ENCODE measurements at regions not wholly inside any gene's neighbourhood (a gene's known extent, or its start where the extent isn't known, plus 50 kb on each side); places are given as distances from the start of the nearest gene placed in this dataset.
"Not testable (repeated sequence)": the region's sequence is repeated elsewhere in the genome, so short reads cannot be mapped to it uniquely, and the experiment has no call there.

DNA sequence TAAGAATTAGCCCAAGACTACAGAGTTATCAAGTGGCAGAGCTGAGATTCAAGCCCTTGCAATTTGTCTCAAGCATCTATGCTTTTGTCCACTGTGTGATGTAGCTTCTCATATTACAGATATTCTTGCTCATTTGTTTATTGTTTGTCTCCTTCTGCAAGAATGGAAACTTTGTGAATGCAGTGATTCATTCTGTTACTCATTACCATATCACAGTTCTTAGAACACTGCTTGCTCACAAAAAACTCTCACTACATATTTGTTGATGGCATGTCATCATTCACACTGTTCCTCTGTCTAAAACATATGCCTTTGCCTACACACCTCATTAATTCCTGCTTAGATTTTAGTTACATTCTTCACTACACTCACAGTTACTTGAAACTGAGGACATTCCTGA is 1198.9 kb downstream of the PLA2G4A start:
- H3K27ac ChIP-seq (ENCODE audit: low read depth, low read length) = no peak overlapping the region
- H2AK5ac ChIP-seq (ENCODE audit: low read length) = no peak overlapping the region
- no peak overlapping the region for H3K4me3 ChIP-seq (ENCODE audit: low read depth, low read length)
- H2BK12ac ChIP-seq (ENCODE audit: low read length) = no peak overlapping the region
- H3K23ac ChIP-seq (ENCODE audit: low read length) = no peak overlapping the region
- H3K27me3 ChIP-seq (ENCODE audit: insufficient read depth, low read length) = no peaks in the 10 kb centered on the region
- H4K91ac ChIP-seq (ENCODE audit: low read depth, low read length) = no peak overlapping the region
- no peaks in the 10 kb centered on the region for H3K9me3 ChIP-seq (ENCODE audit: insufficient read depth, low read depth, low read length)
- H3K4me2 ChIP-seq (ENCODE audit: low read length) = no peak overlapping the region
- H3K9ac ChIP-seq (ENCODE audit: low read length) = no peak overlapping the region
- H4K12ac ChIP-seq (ENCODE audit: low read depth, low read length) = no peak overlapping the region
- no peak overlapping the region for H4K8ac ChIP-seq (ENCODE audit: low read depth, low read length)
- no peaks in the 10 kb centered on the region for H3K36me3 ChIP-seq (ENCODE audit: control insufficient read depth in 1 of 2, insufficient read depth in 2 of 2, low read length in 2 of 2)
- H3K14ac ChIP-seq (ENCODE audit: low read length) = no peak overlapping the region
- H2AFZ ChIP-seq (ENCODE audit: insufficient read depth, low read length, poor library complexity) = no peak overlapping the region
- H3K79me1 ChIP-seq (ENCODE audit: low read length) = no peaks in the 10 kb centered on the region
- peak; percentile 26 to 84 for DNase-seq
- no peak overlapping the region for H2BK120ac ChIP-seq (ENCODE audit: insufficient read depth, low read length, poor library complexity)
- no peaks in the 10 kb centered on the region for H3K79me2 ChIP-seq (ENCODE audit: control insufficient read depth, insufficient read depth, low read length, poor library complexity)
- no peak overlapping the region for H3K18ac ChIP-seq (ENCODE audit: low read length)
- H3K4ac ChIP-seq (ENCODE audit: low read depth, low read length) = no peak overlapping the region
- no peaks in the 10 kb centered on the region for H3K4me1 ChIP-seq (ENCODE audit: control insufficient read depth in 1 of 2, insufficient read depth in 2 of 2, low read length in 2 of 2)
- no peak overlapping the region for H2BK5ac ChIP-seq (ENCODE audit: low read depth, low read length, poor library complexity)

- not testable (repeated sequence) for H3K4me1 ChIP-seq (ENCODE audit: control insufficient read depth in 1 of 2, insufficient read depth in 2 of 2, low read length in 2 of 2); H3K4me3 ChIP-seq (ENCODE audit: low read depth, low read length); H3K4me2 ChIP-seq (ENCODE audit: low read length); H3K79me2 ChIP-seq (ENCODE audit: control insufficient read depth, insufficient read depth, low read length, poor library complexity); H2BK120ac ChIP-seq (ENCODE audit: insufficient read depth, low read length, poor library complexity); H3K27me3 ChIP-seq (ENCODE audit: insufficient read depth, low read length); H4K12ac ChIP-seq (ENCODE audit: low read depth, low read length); H3K79me1 ChIP-seq (ENCODE audit: low read length); H4K8ac ChIP-seq (ENCODE audit: low read depth, low read length); H4K91ac ChIP-seq (ENCODE audit: low read depth, low read length); H3K27ac ChIP-seq (ENCODE audit: low read depth, low read length); H2AFZ ChIP-seq (ENCODE audit: insufficient read depth, low read length, poor library complexity); H3K9ac ChIP-seq (ENCODE audit: low read length); H3K4ac ChIP-seq (ENCODE audit: low read depth, low read length); H3K18ac ChIP-seq (ENCODE audit: low read length); DNase-seq; H2BK12ac ChIP-seq (ENCODE audit: low read length); H3K9me3 ChIP-seq (ENCODE audit: insufficient read depth, low read depth, low read length); H2BK5ac ChIP-seq (ENCODE audit: low read depth, low read length, poor library complexity); H3K14ac ChIP-seq (ENCODE audit: low read length); H3K23ac ChIP-seq (ENCODE audit: low read length); H2AK5ac ChIP-seq (ENCODE audit: low read length); H3K36me3 ChIP-seq (ENCODE audit: control insufficient read depth in 1 of 2, insufficient read depth in 2 of 2, low read length in 2 of 2)
- no CpG with 5 or more reads among the region's 2 CpGs for WGBS (ENCODE audit: extremely low coverage, insufficient coverage, insufficient read length)
Observed at GRCh38 chr1:188037572-188037971, 1208.8 kb downstream of the PLA2G4A start.

- Histone ChIP-seq H4K91ac (ENCODE audit: low read depth, low read length) (no peak overlapping the region), H3K4ac (ENCODE audit: low read depth, low read length) (no peak overlapping the region), H3K79me2 (ENCODE audit: control insufficient read depth, insufficient read depth, low read length, poor library complexity) (no peaks in the 10 kb centered on the region), H3K23ac (ENCODE audit: low read length) (no peak overlapping the region), H2BK120ac (ENCODE audit: insufficient read depth, low read length, poor library complexity) (no peak overlapping the region), H3K36me3 (ENCODE audit: control insufficient read depth in 1 of 2, insufficient read depth in 2 of 2, low read length in 2 of 2) (no peaks in the 10 kb centered on the region), H3K14ac (ENCODE audit: low read length) (no peak overlapping the region), H2AK5ac (ENCODE audit: low read length) (no peak overlapping the region), H4K12ac (ENCODE audit: low read depth, low read length) (no peak overlapping the region), H3K27me3 (ENCODE audit: insufficient read depth, low read length) (no peaks in the 10 kb centered on the region), H2AFZ (ENCODE audit: insufficient read depth, low read length, poor library complexity) (no peak overlapping the region), H3K4me2 (ENCODE audit: low read length) (no peak overlapping the region), H3K18ac (ENCODE audit: low read length) (no peak overlapping the region), H3K9ac (ENCODE audit: low read length) (no peak overlapping the region), H2BK12ac (ENCODE audit: low read length) (no peak overlapping the region), H2BK5ac (ENCODE audit: low read depth, low read length, poor library complexity) (no peak overlapping the region), H4K8ac (ENCODE audit: low read depth, low read length) (no peak overlapping the region), H3K4me1 (ENCODE audit: control insufficient read depth in 1 of 2, insufficient read depth in 2 of 2, low read length in 2 of 2) (no peaks in the 10 kb centered on the region), H3K27ac (ENCODE audit: low read depth, low read length) (no peak overlapping the region), H3K4me3 (ENCODE audit: low read depth, low read length) (no peak overlapping the region), H3K9me3 (ENCODE audit: insufficient read depth, low read depth, low read length) (no peaks in the 10 kb centered on the region), H3K79me1 (ENCODE audit: low read length) (no peaks in the 10 kb centered on the region)
- no CpG with 5 or more reads among the region's 4 CpGs for WGBS (ENCODE audit: extremely low coverage, insufficient coverage, insufficient read length)
- DNase-seq = no peak
Observed at GRCh38 chr1:188043536-188044245, 1214.9 kb downstream of the PLA2G4A start.

GRCh38 chr1:188050250-188050649 is 1221.5 kb downstream of the PLA2G4A start:
- Histone ChIP-seq H3K14ac (ENCODE audit: low read length) (no peak overlapping the region), H3K79me2 (ENCODE audit: control insufficient read depth, insufficient read depth, low read length, poor library complexity) (no peaks in the 10 kb centered on the region), H3K18ac (ENCODE audit: low read length) (no peak overlapping the region), H3K4ac (ENCODE audit: low read depth, low read length) (no peak overlapping the region), H2BK12ac (ENCODE audit: low read length) (no peak overlapping the region), H3K23ac (ENCODE audit: low read length) (no peak overlapping the region), H3K36me3 (ENCODE audit: control insufficient read depth in 1 of 2, insufficient read depth in 2 of 2, low read length in 2 of 2) (no peaks in the 10 kb centered on the region), H3K4me2 (ENCODE audit: low read length) (no peak overlapping the region), H3K27me3 (ENCODE audit: insufficient read depth, low read length) (no peaks in the 10 kb centered on the region), H3K27ac (ENCODE audit: low read depth, low read length) (no peak overlapping the region), H4K12ac (ENCODE audit: low read depth, low read length) (no peak overlapping the region), H2BK5ac (ENCODE audit: low read depth, low read length, poor library complexity) (no peak overlapping the region), H4K8ac (ENCODE audit: low read depth, low read length) (no peak overlapping the region), H3K4me3 (ENCODE audit: low read depth, low read length) (no peak overlapping the region), H2BK120ac (ENCODE audit: insufficient read depth, low read length, poor library complexity) (no peak overlapping the region), H3K4me1 (ENCODE audit: control insufficient read depth in 1 of 2, insufficient read depth in 2 of 2, low read length in 2 of 2) (no peaks in the 10 kb centered on the region), H4K91ac (ENCODE audit: low read depth, low read length) (no peak overlapping the region), H3K9me3 (ENCODE audit: insufficient read depth, low read depth, low read length) (no peaks in the 10 kb centered on the region), H2AFZ (ENCODE audit: insufficient read depth, low read length, poor library complexity) (no peak overlapping the region), H3K9ac (ENCODE audit: low read length) (no peak overlapping the region), H3K79me1 (ENCODE audit: low read length) (no peaks in the 10 kb centered on the region), H2AK5ac (ENCODE audit: low read length) (no peak overlapping the region)
- DNase-seq = no peak

Measured in trophoblast cell (in vitro differentiated cells and primary cell).